AG04450 (cell line): ENCODE measurements at regions not wholly inside any gene's neighbourhood (a gene's known extent, or its start where the extent isn't known, plus 50 kb on each side); places are given as distances from the start of the nearest gene placed in this dataset.

Experiments used
- CTCF ChIA-PET: fragments of 300-600, 350-600 bp; formaldehyde crosslinking; extraction: SDS; loops from one replicate; lab custom pipeline; 2022; ENCODE audit warnings: antibody characterized with exemption, inconsistent platforms; lab: Charles Lee
- POLR2A ChIA-PET: fragments of 350-600 bp; formaldehyde crosslinking; extraction: SDS; loops from one replicate; lab custom pipeline; 2021; ENCODE audit warnings: antibody characterized with exemption, inconsistent platforms; lab: Yijun Ruan, JAX
- DNase-seq: peaks from one replicate; pipeline ENCODE4 v3.0.0-alpha.2; 2011; ENCODE audit warnings: low read depth, low spot score
- H3K27ac ChIP-seq: one replicate; pipeline ENCODE4 v1.5.1; 2012; ENCODE audit warnings: low read depth, low read length, control low read depth
- H3K27me3 ChIP-seq: one replicate; pipeline ENCODE4 v1.6.0; 2012; ENCODE audit warnings: low read length; ENCODE audit not compliant: control insufficient read depth, insufficient read depth
- H3K4me3 ChIP-seq: 2 replicates; pipeline ENCODE4 v1.5.1; 2011; ENCODE audit warnings: mild to moderate bottlenecking, low read depth, low read length, control low read depth
- H3K9me3 ChIP-seq: 2 replicates; pipeline ENCODE4 v1.5.1; 2012; ENCODE audit warnings: low read length; ENCODE audit not compliant: control insufficient read depth, insufficient read depth
- TF ChIP-seq, protein P1 (sequence below): IDR thresholded peaks from 2 replicates; pipeline ENCODE4 v1.5.1; 2011; ENCODE audit warnings: low read depth, low read length, control low read depth, inconsistent platforms

DNA sequence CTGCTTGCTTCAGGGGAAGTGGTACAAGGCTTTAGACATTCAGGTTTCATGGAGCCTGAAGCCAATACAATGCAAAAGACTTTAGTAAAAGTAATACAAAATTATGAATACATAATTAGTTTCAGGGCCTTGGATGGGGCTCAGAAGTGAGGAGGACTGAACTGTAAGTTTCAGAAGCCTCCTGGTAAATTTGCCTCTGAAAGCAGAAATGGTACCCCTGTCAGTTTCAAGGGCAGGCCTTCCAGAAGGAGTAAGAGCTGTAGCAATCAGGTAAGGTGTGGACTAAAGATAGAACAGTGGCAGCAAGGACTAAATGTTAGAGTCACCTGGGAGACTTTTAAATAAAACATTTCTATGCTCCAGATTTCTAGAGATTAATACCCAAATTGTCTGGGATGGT is 402.5 kb upstream of the GOLIM4 start:
- Histone ChIP-seq H3K27ac (no peak overlapping the region), H3K9me3 (no peaks in the 10 kb centered on the region), H3K4me3 (no peak overlapping the region), H3K27me3 (no peaks in the 10 kb centered on the region)
- CTCF ChIA-PET = interaction anchor here (0.9 to 1.7 kb wide), 3 partner anchors 13 to 349 kb away, joined by 3 to 8 read pairs (median 3); no protein-coding TSS in a partner anchor
- no peak for DNase-seq
- POLR2A ChIA-PET = no interaction called here
- TF ChIP-seq, protein P1, sequence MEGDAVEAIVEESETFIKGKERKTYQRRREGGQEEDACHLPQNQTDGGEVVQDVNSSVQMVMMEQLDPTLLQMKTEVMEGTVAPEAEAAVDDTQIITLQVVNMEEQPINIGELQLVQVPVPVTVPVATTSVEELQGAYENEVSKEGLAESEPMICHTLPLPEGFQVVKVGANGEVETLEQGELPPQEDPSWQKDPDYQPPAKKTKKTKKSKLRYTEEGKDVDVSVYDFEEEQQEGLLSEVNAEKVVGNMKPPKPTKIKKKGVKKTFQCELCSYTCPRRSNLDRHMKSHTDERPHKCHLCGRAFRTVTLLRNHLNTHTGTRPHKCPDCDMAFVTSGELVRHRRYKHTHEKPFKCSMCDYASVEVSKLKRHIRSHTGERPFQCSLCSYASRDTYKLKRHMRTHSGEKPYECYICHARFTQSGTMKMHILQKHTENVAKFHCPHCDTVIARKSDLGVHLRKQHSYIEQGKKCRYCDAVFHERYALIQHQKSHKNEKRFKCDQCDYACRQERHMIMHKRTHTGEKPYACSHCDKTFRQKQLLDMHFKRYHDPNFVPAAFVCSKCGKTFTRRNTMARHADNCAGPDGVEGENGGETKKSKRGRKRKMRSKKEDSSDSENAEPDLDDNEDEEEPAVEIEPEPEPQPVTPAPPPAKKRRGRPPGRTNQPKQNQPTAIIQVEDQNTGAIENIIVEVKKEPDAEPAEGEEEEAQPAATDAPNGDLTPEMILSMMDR = no peak

DNA sequence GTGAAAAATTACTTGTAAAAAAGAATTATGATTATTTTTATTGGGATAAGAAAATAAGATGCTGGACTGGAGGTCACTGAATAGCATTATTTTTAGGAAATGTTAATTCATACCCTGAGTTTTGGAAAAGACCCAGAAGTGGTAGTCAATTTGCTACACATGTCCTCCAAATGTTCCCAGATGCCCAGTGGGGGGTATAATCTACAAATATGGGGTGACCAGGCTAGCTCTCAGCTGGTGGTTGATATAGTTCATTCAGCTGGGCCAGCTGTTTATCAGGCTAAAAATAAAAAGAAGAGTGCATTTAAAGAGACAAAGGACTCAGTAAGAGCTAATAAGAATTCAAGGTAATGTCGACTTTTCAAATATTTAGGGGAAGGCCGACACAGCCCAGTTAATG is 402.0 kb upstream of the GOLIM4 start:
- ChIA-PET POLR2A (no interaction called here), CTCF (interaction anchor here (0.7 to 0.9 kb wide), 2 partner anchors 318 to 349 kb away, joined by 3 read pairs; no protein-coding TSS in a partner anchor)
- H3K9me3 ChIP-seq = no peaks in the 10 kb centered on the region

DNA sequence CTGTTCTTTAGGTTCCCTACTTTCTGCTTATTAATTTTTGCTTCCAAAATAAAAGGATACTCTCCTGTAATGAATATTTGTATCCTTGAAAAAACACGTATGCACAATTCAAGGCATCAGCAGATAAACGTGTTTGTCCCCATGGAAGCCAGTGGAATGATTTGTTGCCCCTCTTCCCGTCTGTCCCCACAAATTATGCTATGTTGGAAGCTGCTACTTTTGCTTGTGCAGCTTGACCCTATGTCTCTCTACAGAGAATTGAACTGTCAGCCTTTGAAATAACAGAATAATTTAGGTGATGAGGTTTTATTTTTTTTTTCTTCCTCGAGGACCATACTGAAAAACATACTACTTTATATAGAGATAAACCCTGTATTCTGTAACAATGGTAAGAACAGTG is 401.5 kb upstream of the GOLIM4 start:
- Histone ChIP-seq H3K27me3 (no peaks in the 10 kb centered on the region), H3K27ac (no peak overlapping the region), H3K4me3 (no peak overlapping the region), H3K9me3 (no peaks in the 10 kb centered on the region)
- ChIA-PET CTCF (interaction anchor here (0.7 to 0.9 kb wide), 2 partner anchors 318 to 350 kb away, joined by 3 read pairs; no protein-coding TSS in a partner anchor), POLR2A (no interaction called here)
- DNase-seq = no peak
- TF ChIP-seq, protein P1 = no peak

More for the DNA sequence above, 402.0 kb upstream of the GOLIM4 start:
- TF ChIP-seq, protein P1 = no peak
- no peak overlapping the region for H3K27ac ChIP-seq
- no peak overlapping the region for H3K4me3 ChIP-seq
- DNase-seq = no peak
- no peaks in the 10 kb centered on the region for H3K27me3 ChIP-seq

DNA sequence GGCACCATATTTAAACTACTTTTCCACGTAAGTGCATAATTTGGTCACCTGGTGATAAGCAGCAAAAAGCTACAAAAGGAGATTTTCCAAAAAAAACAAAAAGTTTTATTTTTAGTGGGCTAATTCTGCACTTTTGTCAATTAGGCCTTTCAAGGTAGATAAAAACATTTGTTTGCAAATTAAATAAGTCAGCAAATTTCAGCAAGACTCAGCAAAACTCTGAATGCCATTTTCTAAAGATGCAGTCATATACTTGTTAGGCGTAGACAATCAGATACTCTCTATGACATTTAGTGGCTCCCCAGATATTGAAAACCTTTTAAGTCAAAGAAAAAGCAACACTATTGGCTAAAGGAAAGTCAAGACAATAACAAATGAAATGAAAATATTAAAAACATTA is 400.2 kb upstream of the GOLIM4 start:
- Histone ChIP-seq H3K27ac (no peak overlapping the region), H3K4me3 (no peak overlapping the region), H3K27me3 (no peaks in the 10 kb centered on the region), H3K9me3 (no peaks in the 10 kb centered on the region)
- DNase-seq = no peak
- ChIA-PET POLR2A (no interaction called here), CTCF (no interaction called here)
- TF ChIP-seq, protein P1 = no peak

DNA sequence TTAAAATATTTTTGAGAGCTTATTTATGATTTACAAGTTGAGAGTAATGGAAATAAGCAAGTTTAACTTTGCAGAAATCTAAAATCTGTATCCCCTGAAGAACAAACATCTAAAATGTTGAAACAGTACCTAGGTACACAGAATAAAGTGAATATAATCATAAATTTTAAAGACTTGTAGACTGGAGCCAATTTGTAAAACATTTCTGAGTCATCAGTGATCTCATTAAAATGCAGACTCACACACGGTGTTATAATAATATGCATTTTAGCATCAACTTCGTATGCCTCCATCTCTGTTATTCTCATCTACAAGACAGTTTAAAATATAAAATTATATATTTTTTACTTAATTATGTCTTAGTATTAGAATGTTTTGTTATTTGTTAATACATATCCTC is 399.5 kb upstream of the GOLIM4 start:
- TF ChIP-seq, protein P1 = no peak
- H3K9me3 ChIP-seq = no peaks in the 10 kb centered on the region
- H3K27ac ChIP-seq = no peak overlapping the region
- DNase-seq = no peak
- ChIA-PET CTCF (no interaction called here), POLR2A (no interaction called here)
- H3K27me3 ChIP-seq = no peaks in the 10 kb centered on the region
- no peak overlapping the region for H3K4me3 ChIP-seq
